SK-N-SH treated with all-trans-retinoic acid at 6 μM for 48 hours (cell line): ENCODE measurements at regions not wholly inside any gene's neighbourhood (a gene's known extent, or its start where the extent isn't known, plus 50 kb on each side); places are given as distances from the start of the nearest gene placed in this dataset.

ENCODE experiments used
- ATAC-seq: fragments of 200-7000 bp; cut with Tn5 transposase; 3 replicates; pipeline ENCODE4 v1.9.1; 2020; ENCODE audit warnings: mild to moderate bottlenecking, moderate library complexity
- ARNTL ChIP-seq: fragments of 450-650 bp; formaldehyde crosslinking; IDR thresholded peaks from 2 replicates; pipeline ENCODE4 v1.5.0; 2020; ENCODE audit warnings: low read depth, mild to moderate bottlenecking, moderate library complexity, borderline replicate concordance
- BACH2 ChIP-seq: fragments of 250-450 bp; sonication (Bioruptor Pico); IDR thresholded peaks from 2 replicates; pipeline ENCODE4 v1.9.0; 2021; ENCODE audit warnings: mild to moderate bottlenecking, borderline replicate concordance
- ESRRG ChIP-seq: fragments of 250-450 bp; sonication (Bioruptor Pico); IDR thresholded peaks from 2 replicates; pipeline ENCODE4 v1.6.1; 2021; ENCODE audit warnings: mild to moderate bottlenecking
- GLIS3 ChIP-seq: fragments of 250-450 bp; sonication (Bioruptor Pico); IDR thresholded peaks from 2 replicates; pipeline ENCODE4 v1.5.0; 2020; ENCODE audit warnings: mild to moderate bottlenecking, moderate library complexity
- ISL1 ChIP-seq: fragments of 250-450 bp; sonication (Bioruptor Pico); IDR thresholded peaks from 2 replicates; pipeline ENCODE4 v2.1.2; 2022; ENCODE audit warnings: mild to moderate bottlenecking, moderate library complexity
- OSR1 ChIP-seq: fragments of 250-450 bp; sonication (Bioruptor Pico); IDR thresholded peaks from 2 replicates; pipeline ENCODE4 v1.8.0; 2022; ENCODE audit warnings: moderate library complexity, mild to moderate bottlenecking, inconsistent platforms
- PPARA ChIP-seq: fragments of 250-450 bp; sonication (Bioruptor Pico); IDR thresholded peaks from 2 replicates; pipeline ENCODE4 v1.5.0; 2020; ENCODE audit warnings: mild to moderate bottlenecking, borderline replicate concordance
- RARB ChIP-seq: fragments of 250-450 bp; sonication (Bioruptor Pico); IDR thresholded peaks from 2 replicates; pipeline ENCODE4 v1.8.0; 2021; ENCODE audit warnings: mild to moderate bottlenecking, moderate library complexity
- SNAI2 ChIP-seq: fragments of 250-450 bp; sonication (Bioruptor Pico); IDR thresholded peaks from 2 replicates; pipeline ENCODE4 v1.5.0; 2020; ENCODE audit warnings: mild to moderate bottlenecking, moderate library complexity
- TCF4 ChIP-seq: fragments of 250-450 bp; sonication (Bioruptor Pico); IDR thresholded peaks from 2 replicates; pipeline ENCODE4 v1.8.0; 2021; ENCODE audit warnings: mild to moderate bottlenecking, moderate library complexity, borderline replicate concordance
- TOX ChIP-seq: fragments of 250-450 bp; sonication (Bioruptor Pico); IDR thresholded peaks from 2 replicates; pipeline ENCODE4 v1.8.0; 2021; ENCODE audit warnings: mild to moderate bottlenecking, moderate library complexity, borderline replicate concordance
- ZC3H10 ChIP-seq: fragments of 250-450 bp; sonication (Bioruptor Pico); IDR thresholded peaks from 2 replicates; pipeline ENCODE4 v1.5.1; 2021; ENCODE audit warnings: mild to moderate bottlenecking, moderate library complexity
- ZFP3 ChIP-seq: fragments of 250-450 bp; sonication (Bioruptor Pico); IDR thresholded peaks from 2 replicates; pipeline ENCODE4 v1.5.0; 2020; ENCODE audit warnings: mild to moderate bottlenecking, moderate library complexity
- ZNF565 ChIP-seq: fragments of 450-650 bp; formaldehyde crosslinking; conservative IDR thresholded peaks from 2 replicates; pipeline ENCODE4 v1.5.0; 2020; ENCODE audit warnings: low read depth, mild to moderate bottlenecking, moderate library complexity
- ZNF70 ChIP-seq: fragments of 450-650 bp; formaldehyde crosslinking; IDR thresholded peaks from 2 replicates; pipeline ENCODE4 v1.5.0; 2020; ENCODE audit warnings: mild to moderate bottlenecking, moderate library complexity
- ZNF8 ChIP-seq: fragments of 450-650 bp; formaldehyde crosslinking; IDR thresholded peaks from 2 replicates; pipeline ENCODE4 v1.5.0; 2020; ENCODE audit warnings: mild to moderate bottlenecking, moderate library complexity
- TF ChIP-seq, protein P1 (sequence below): fragments of 250-450 bp; sonication (Bioruptor Pico); IDR thresholded peaks from 2 replicates; pipeline ENCODE4 v1.8.0; 2021; ENCODE audit warnings: low read depth, mild to moderate bottlenecking, moderate library complexity, borderline replicate concordance
- TF ChIP-seq, protein P2 (sequence below): fragments of 250-450 bp; sonication (Bioruptor Pico); IDR thresholded peaks from 2 replicates; pipeline ENCODE4 v1.5.0; 2020; ENCODE audit warnings: mild to moderate bottlenecking, moderate library complexity
- TF ChIP-seq, protein P3 (sequence below): fragments of 250-450 bp; sonication (Bioruptor Pico); IDR thresholded peaks from 2 replicates; pipeline ENCODE4 v1.5.1; 2020; ENCODE audit warnings: low read depth, mild to moderate bottlenecking, moderate library complexity
- TF ChIP-seq, protein P4 (sequence below): fragments of 250-450 bp; sonication (Bioruptor Pico); IDR thresholded peaks from 2 replicates; pipeline ENCODE4 v1.8.0; 2020; ENCODE audit warnings: mild to moderate bottlenecking, moderate library complexity, borderline replicate concordance
- TF ChIP-seq, protein P5 (sequence below): fragments of 250-450 bp; sonication (Bioruptor Pico); IDR thresholded peaks from 2 replicates; pipeline ENCODE4 v1.5.1; 2021; ENCODE audit warnings: mild to moderate bottlenecking, moderate library complexity

DNA sequence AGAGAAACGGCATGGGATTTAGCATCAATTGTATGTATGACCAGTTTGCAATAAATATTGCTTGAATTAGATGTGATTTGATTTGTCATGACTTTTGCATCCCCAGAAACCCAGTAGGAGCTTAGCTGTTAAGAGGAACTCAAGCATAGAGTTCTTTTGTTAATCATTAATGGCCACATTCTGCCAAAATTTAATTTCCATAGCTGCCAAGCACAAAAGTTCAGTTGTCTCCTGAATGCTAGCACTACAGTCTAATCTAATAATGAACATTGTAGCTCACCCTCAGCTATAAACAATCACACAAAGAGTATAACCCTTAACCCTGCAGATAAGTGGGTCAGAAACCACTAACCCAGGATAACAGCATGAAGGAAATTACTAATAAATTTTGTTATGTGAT, 169.8 kb upstream of the GRAMD2B start:
- no peak for TF ChIP-seq ZNF70 (CRISPR knock-in tag)
- TF ChIP-seq, protein P1, sequence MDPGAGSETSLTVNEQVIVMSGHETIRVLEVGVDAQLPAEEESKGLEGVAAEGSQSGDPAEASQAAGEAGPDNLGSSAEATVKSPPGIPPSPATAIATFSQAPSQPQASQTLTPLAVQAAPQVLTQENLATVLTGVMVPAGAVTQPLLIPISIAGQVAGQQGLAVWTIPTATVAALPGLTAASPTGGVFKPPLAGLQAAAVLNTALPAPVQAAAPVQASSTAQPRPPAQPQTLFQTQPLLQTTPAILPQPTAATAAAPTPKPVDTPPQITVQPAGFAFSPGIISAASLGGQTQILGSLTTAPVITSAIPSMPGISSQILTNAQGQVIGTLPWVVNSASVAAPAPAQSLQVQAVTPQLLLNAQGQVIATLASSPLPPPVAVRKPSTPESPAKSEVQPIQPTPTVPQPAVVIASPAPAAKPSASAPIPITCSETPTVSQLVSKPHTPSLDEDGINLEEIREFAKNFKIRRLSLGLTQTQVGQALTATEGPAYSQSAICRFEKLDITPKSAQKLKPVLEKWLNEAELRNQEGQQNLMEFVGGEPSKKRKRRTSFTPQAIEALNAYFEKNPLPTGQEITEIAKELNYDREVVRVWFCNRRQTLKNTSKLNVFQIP (CRISPR knock-in tag) = no peak
- no peak for TF ChIP-seq TCF4 (CRISPR knock-in tag)
- TF ChIP-seq PPARA = no peak
- TF ChIP-seq, protein P2, sequence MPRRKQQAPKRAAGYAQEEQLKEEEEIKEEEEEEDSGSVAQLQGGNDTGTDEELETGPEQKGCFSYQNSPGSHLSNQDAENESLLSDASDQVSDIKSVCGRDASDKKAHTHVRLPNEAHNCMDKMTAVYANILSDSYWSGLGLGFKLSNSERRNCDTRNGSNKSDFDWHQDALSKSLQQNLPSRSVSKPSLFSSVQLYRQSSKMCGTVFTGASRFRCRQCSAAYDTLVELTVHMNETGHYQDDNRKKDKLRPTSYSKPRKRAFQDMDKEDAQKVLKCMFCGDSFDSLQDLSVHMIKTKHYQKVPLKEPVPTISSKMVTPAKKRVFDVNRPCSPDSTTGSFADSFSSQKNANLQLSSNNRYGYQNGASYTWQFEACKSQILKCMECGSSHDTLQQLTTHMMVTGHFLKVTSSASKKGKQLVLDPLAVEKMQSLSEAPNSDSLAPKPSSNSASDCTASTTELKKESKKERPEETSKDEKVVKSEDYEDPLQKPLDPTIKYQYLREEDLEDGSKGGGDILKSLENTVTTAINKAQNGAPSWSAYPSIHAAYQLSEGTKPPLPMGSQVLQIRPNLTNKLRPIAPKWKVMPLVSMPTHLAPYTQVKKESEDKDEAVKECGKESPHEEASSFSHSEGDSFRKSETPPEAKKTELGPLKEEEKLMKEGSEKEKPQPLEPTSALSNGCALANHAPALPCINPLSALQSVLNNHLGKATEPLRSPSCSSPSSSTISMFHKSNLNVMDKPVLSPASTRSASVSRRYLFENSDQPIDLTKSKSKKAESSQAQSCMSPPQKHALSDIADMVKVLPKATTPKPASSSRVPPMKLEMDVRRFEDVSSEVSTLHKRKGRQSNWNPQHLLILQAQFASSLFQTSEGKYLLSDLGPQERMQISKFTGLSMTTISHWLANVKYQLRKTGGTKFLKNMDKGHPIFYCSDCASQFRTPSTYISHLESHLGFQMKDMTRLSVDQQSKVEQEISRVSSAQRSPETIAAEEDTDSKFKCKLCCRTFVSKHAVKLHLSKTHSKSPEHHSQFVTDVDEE (CRISPR knock-in tag) = no peak
- TF ChIP-seq ARNTL (CRISPR knock-in tag) = no peak
- TF ChIP-seq BACH2 (CRISPR knock-in tag) = no peak
- TF ChIP-seq RARB (CRISPR knock-in tag) = no peak
- TF ChIP-seq, protein P3, sequence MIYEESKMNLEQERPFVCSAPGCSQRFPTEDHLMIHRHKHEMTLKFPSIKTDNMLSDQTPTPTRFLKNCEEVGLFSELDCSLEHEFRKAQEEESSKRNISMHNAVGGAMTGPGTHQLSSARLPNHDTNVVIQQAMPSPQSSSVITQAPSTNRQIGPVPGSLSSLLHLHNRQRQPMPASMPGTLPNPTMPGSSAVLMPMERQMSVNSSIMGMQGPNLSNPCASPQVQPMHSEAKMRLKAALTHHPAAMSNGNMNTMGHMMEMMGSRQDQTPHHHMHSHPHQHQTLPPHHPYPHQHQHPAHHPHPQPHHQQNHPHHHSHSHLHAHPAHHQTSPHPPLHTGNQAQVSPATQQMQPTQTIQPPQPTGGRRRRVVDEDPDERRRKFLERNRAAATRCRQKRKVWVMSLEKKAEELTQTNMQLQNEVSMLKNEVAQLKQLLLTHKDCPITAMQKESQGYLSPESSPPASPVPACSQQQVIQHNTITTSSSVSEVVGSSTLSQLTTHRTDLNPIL (CRISPR knock-in tag) = no peak
- TF ChIP-seq ZFP3 (CRISPR knock-in tag) = no peak
- no peak for TF ChIP-seq ZNF8 (CRISPR knock-in tag)
- TF ChIP-seq ESRRG (CRISPR knock-in tag) = no peak
- TF ChIP-seq ZC3H10 (CRISPR knock-in tag) = no peak
- TF ChIP-seq, protein P4, sequence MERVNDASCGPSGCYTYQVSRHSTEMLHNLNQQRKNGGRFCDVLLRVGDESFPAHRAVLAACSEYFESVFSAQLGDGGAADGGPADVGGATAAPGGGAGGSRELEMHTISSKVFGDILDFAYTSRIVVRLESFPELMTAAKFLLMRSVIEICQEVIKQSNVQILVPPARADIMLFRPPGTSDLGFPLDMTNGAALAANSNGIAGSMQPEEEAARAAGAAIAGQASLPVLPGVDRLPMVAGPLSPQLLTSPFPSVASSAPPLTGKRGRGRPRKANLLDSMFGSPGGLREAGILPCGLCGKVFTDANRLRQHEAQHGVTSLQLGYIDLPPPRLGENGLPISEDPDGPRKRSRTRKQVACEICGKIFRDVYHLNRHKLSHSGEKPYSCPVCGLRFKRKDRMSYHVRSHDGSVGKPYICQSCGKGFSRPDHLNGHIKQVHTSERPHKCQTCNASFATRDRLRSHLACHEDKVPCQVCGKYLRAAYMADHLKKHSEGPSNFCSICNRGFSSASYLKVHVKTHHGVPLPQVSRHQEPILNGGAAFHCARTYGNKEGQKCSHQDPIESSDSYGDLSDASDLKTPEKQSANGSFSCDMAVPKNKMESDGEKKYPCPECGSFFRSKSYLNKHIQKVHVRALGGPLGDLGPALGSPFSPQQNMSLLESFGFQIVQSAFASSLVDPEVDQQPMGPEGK (CRISPR knock-in tag) = no peak
- ATAC-seq = no peak

DNA sequence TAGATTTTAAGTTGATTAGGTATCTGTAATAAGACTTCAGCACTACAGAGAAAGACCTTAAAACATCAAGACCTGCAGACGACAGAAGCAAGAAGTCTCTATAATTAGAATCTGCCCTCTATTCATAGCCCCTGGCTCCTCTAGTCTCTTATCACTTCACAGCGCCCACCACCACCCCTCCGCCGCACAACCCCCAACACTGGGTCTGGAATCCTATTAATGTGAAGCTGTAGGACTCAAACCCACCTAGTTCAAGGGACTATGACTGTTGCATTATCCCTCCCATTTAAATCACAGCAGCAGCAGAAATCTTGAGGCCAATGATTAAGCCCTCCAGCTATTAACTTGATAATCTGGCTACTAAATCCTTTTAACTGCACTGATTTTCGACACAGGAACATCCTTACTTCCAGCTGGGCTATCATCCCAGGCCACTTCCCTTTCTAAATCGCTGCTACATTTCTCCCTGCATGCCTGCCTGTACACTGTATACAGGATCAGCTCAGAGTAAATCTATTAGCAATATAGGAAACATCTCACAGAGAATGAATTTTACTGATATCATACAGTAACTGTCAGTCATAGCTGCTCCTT, 159.5 kb upstream of the GRAMD2B start:
- ATAC-seq = no peak

More for the DNA sequence above, 159.5 kb upstream of the GRAMD2B start:
- TF ChIP-seq SNAI2 (no peak), BACH2 (CRISPR knock-in tag) (no peak), RARB (CRISPR knock-in tag) (no peak), ARNTL (CRISPR knock-in tag) (no peak), TOX (CRISPR knock-in tag) (no peak), ZNF70 (CRISPR knock-in tag) (no peak), ESRRG (CRISPR knock-in tag) (no peak), ZNF565 (no peak), ISL1 (CRISPR knock-in tag) (no peak), GLIS3 (CRISPR knock-in tag) (no peak), OSR1 (CRISPR knock-in tag) (no peak)
- TF ChIP-seq, protein P5, sequence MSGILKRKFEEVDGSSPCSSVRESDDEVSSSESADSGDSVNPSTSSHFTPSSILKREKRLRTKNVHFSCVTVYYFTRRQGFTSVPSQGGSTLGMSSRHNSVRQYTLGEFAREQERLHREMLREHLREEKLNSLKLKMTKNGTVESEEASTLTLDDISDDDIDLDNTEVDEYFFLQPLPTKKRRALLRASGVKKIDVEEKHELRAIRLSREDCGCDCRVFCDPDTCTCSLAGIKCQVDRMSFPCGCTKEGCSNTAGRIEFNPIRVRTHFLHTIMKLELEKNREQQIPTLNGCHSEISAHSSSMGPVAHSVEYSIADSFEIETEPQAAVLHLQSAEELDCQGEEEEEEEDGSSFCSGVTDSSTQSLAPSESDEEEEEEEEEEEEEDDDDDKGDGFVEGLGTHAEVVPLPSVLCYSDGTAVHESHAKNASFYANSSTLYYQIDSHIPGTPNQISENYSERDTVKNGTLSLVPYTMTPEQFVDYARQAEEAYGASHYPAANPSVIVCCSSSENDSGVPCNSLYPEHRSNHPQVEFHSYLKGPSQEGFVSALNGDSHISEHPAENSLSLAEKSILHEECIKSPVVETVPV (CRISPR knock-in tag) = no peak
- TF ChIP-seq, protein P1 (CRISPR knock-in tag) = no peak
- TF ChIP-seq, protein P4 (CRISPR knock-in tag) = no peak
- TF ChIP-seq, protein P3 (CRISPR knock-in tag) = no peak
